ENCODE measurements at regions not wholly inside any gene's neighbourhood (a gene's known extent, or its start where the extent isn't known, plus 50 kb on each side); places are given as distances from the start of the nearest gene placed in this dataset.

GRCh38 chr1:201715351-201715750 lies 113.6 kb upstream of the IPO9 start (continued):
- TF ChIP-seq TSHZ2 (CRISPR knock-in tag; IDR thresholded peaks at IDR 0.05) (no peak), ZFP30 (CRISPR knock-in tag; IDR thresholded peaks at IDR 0.05) (no peak), ZFP3 (CRISPR knock-in tag; IDR thresholded peaks at IDR 0.05) (no peak), OSR1 (CRISPR knock-in tag; IDR thresholded peaks at IDR 0.05) (no peak), TCF4 (CRISPR knock-in tag; IDR thresholded peaks at IDR 0.05; ENCODE audit: borderline replicate concordance) (no peak), ZC3H10 (CRISPR knock-in tag; IDR thresholded peaks at IDR 0.05) (no peak)

- ATAC-seq = no peak
- TF ChIP-seq PPARA (CRISPR knock-in tag; IDR thresholded peaks at IDR 0.05; ENCODE audit: borderline replicate concordance) (no peak), SNAI2 (CRISPR knock-in tag; IDR thresholded peaks at IDR 0.05) (no peak), ZFP3 (CRISPR knock-in tag; IDR thresholded peaks at IDR 0.05) (no peak), TOX (CRISPR knock-in tag; IDR thresholded peaks at IDR 0.05; ENCODE audit: borderline replicate concordance) (no peak), TSHZ2 (CRISPR knock-in tag; IDR thresholded peaks at IDR 0.05) (no peak), ESRRG (CRISPR knock-in tag; IDR thresholded peaks at IDR 0.05) (no peak), PATZ1 (CRISPR knock-in tag; IDR thresholded peaks at IDR 0.05; ENCODE audit: borderline replicate concordance) (no peak), GLIS3 (CRISPR knock-in tag; IDR thresholded peaks at IDR 0.05) (no peak), RARB (CRISPR knock-in tag; IDR thresholded peaks at IDR 0.05) (no peak), ARNTL (CRISPR knock-in tag; IDR thresholded peaks at IDR 0.05; ENCODE audit: borderline replicate concordance, low read depth) (no peak), OSR1 (CRISPR knock-in tag; IDR thresholded peaks at IDR 0.05) (no peak), ZNF8 (CRISPR knock-in tag; IDR thresholded peaks at IDR 0.05) (no peak), ZC3H10 (CRISPR knock-in tag; IDR thresholded peaks at IDR 0.05) (no peak), TCF4 (CRISPR knock-in tag; IDR thresholded peaks at IDR 0.05; ENCODE audit: borderline replicate concordance) (no peak), ZNF565 (CRISPR knock-in tag; conservative IDR thresholded peaks at IDR 0.05; ENCODE audit: low read depth) (no peak), ISL1 (CRISPR knock-in tag; IDR thresholded peaks at IDR 0.05) (no peak), BACH2 (CRISPR knock-in tag; IDR thresholded peaks at IDR 0.05; ENCODE audit: borderline replicate concordance) (no peak), ZNF70 (CRISPR knock-in tag; IDR thresholded peaks at IDR 0.05) (no peak)
- TF ChIP-seq, protein P1, sequence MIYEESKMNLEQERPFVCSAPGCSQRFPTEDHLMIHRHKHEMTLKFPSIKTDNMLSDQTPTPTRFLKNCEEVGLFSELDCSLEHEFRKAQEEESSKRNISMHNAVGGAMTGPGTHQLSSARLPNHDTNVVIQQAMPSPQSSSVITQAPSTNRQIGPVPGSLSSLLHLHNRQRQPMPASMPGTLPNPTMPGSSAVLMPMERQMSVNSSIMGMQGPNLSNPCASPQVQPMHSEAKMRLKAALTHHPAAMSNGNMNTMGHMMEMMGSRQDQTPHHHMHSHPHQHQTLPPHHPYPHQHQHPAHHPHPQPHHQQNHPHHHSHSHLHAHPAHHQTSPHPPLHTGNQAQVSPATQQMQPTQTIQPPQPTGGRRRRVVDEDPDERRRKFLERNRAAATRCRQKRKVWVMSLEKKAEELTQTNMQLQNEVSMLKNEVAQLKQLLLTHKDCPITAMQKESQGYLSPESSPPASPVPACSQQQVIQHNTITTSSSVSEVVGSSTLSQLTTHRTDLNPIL (CRISPR knock-in tag; IDR thresholded peaks at IDR 0.05; ENCODE audit: low read depth) = no peak
- TF ChIP-seq, protein P2, sequence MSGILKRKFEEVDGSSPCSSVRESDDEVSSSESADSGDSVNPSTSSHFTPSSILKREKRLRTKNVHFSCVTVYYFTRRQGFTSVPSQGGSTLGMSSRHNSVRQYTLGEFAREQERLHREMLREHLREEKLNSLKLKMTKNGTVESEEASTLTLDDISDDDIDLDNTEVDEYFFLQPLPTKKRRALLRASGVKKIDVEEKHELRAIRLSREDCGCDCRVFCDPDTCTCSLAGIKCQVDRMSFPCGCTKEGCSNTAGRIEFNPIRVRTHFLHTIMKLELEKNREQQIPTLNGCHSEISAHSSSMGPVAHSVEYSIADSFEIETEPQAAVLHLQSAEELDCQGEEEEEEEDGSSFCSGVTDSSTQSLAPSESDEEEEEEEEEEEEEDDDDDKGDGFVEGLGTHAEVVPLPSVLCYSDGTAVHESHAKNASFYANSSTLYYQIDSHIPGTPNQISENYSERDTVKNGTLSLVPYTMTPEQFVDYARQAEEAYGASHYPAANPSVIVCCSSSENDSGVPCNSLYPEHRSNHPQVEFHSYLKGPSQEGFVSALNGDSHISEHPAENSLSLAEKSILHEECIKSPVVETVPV (CRISPR knock-in tag; IDR thresholded peaks at IDR 0.05) = no peak
Observed at GRCh38 chr1:201715801-201716741, 112.9 kb upstream of the IPO9 start.
